NT2/D1 (cell line): ENCODE measurements at regions not wholly inside any gene's neighbourhood (a gene's known extent, or its start where the extent isn't known, plus 50 kb on each side); places are given as distances from the start of the nearest gene placed in this dataset.

Source experiments
- DNase-seq: peaks from one replicate; pipeline ENCODE4 v3.0.0-alpha.2; 2011; ENCODE audit warnings: low read depth, low spot score
- H3K27me3 ChIP-seq: 2 replicates; pipeline ENCODE4 v1.6.0; 2011; ENCODE audit warnings: mild to moderate bottlenecking; ENCODE audit not compliant: insufficient read length, insufficient read depth
- H3K36me3 ChIP-seq: 2 replicates; pipeline ENCODE4 v1.6.1; 2011; ENCODE audit warnings: mild to moderate bottlenecking, low read length, mixed read lengths; ENCODE audit not compliant: insufficient read depth, insufficient read length
- H3K4me1 ChIP-seq: 2 replicates; pipeline ENCODE4 v1.5.1; 2011; ENCODE audit not compliant: insufficient read depth, insufficient read length
- H3K4me3 ChIP-seq: 2 replicates; pipeline ENCODE4 v1.5.1; 2011; ENCODE audit warnings: low read depth; ENCODE audit not compliant: insufficient read length
- H3K9ac ChIP-seq: 2 replicates; pipeline ENCODE4 v1.6.0; 2011; ENCODE audit warnings: low read depth; ENCODE audit not compliant: insufficient read length
- H3K9me3 ChIP-seq: 2 replicates; pipeline ENCODE4 v1.5.1; 2011; ENCODE audit warnings: mild to moderate bottlenecking, low read length; ENCODE audit not compliant: insufficient read depth
- SUZ12 ChIP-seq: IDR thresholded peaks from 2 replicates; pipeline ENCODE4 v1.6.1; 2011; ENCODE audit not compliant: insufficient read length, insufficient read depth; ENCODE audit errors: extremely low read depth
- YY1 ChIP-seq: IDR thresholded peaks from 2 replicates; pipeline ENCODE4 v1.6.1; 2011; ENCODE audit not compliant: insufficient read length, insufficient read depth
- ZNF274 ChIP-seq: IDR thresholded peaks from 2 replicates; pipeline ENCODE4 v1.6.1; 2011; ENCODE audit warnings: mild to moderate bottlenecking, low read depth, low read length

GRCh38 chr3:127483005-127483641 lies 107.4 kb downstream of the TPRA1 start:
- TF ChIP-seq SUZ12 (no peak), YY1 (no peak), ZNF274 (no peak)
- no peak for DNase-seq

GRCh38 chr3:127482216-127483004 lies 108.1 kb downstream of the TPRA1 start:
- no peak overlapping the region for H3K9ac ChIP-seq
- TF ChIP-seq ZNF274 (no peak), YY1 (no peak), SUZ12 (no peak)
- H3K4me3 ChIP-seq: no peak overlapping the region
- DNase-seq: no peak
- no peaks in the 10 kb centered on the region for H3K9me3 ChIP-seq
- H3K27me3 ChIP-seq: no peaks in the 10 kb centered on the region
- no peaks in the 10 kb centered on the region for H3K36me3 ChIP-seq
- peaks cover 5% of the 10 kb centered on the region for H3K4me1 ChIP-seq

More at GRCh38 chr3:127483005-127483641, 107.4 kb downstream of the TPRA1 start:
- Histone ChIP-seq H3K27me3 (no peaks in the 10 kb centered on the region), H3K36me3 (no peaks in the 10 kb centered on the region), H3K4me1 (peaks cover 5% of the 10 kb centered on the region), H3K9me3 (peaks cover 6% of the 10 kb centered on the region; the same call in 1 of the 2 replicates), H3K4me3 (no peak overlapping the region), H3K9ac (no peak overlapping the region)

GRCh38 chr3:127480196-127480954 lies 110.2 kb downstream of the TPRA1 start:
- TF ChIP-seq SUZ12 (no peak), ZNF274 (no peak), YY1 (no peak)
- H3K9me3 ChIP-seq: no peaks in the 10 kb centered on the region
- H3K4me1 ChIP-seq: peaks cover 5% of the 10 kb centered on the region
- no peak overlapping the region for H3K4me3 ChIP-seq
- DNase-seq: no peak
- no peaks in the 10 kb centered on the region for H3K36me3 ChIP-seq
- no peak overlapping the region for H3K9ac ChIP-seq
- H3K27me3 ChIP-seq: no peaks in the 10 kb centered on the region

GRCh38 chr3:127479449-127479848 lies 111.1 kb downstream of the TPRA1 start:
- TF ChIP-seq ZNF274 (no peak), YY1 (no peak), SUZ12 (no peak)
- no peaks in the 10 kb centered on the region for H3K36me3 ChIP-seq
- H3K4me1 ChIP-seq: peaks cover 4% of the 10 kb centered on the region
- no peak overlapping the region for H3K9ac ChIP-seq
- H3K4me3 ChIP-seq: no peak overlapping the region
- H3K9me3 ChIP-seq: no peaks in the 10 kb centered on the region
- no peak for DNase-seq
- no peaks in the 10 kb centered on the region for H3K27me3 ChIP-seq

- TF ChIP-seq ZNF274: no peak
- TF ChIP-seq YY1: no peak
- TF ChIP-seq SUZ12: no peak
- Histone ChIP-seq H3K27me3 (no peaks in the 10 kb centered on the region), H3K4me1 (peaks cover 2% of the 10 kb centered on the region), H3K9ac (no peak overlapping the region), H3K36me3 (no peaks in the 10 kb centered on the region), H3K4me3 (no peak overlapping the region), H3K9me3 (no peaks in the 10 kb centered on the region)
- no peak for DNase-seq
These were observed 111.6 kb downstream of the TPRA1 start for GRCh38 chr3:127478922-127479321.

GRCh38 chr3:127477396-127477795 lies 113.1 kb downstream of the TPRA1 start:
- Histone ChIP-seq H3K27me3 (no peaks in the 10 kb centered on the region), H3K36me3 (no peaks in the 10 kb centered on the region), H3K4me1 (peaks cover 7% of the 10 kb centered on the region), H3K9me3 (no peaks in the 10 kb centered on the region), H3K9ac (no peak overlapping the region), H3K4me3 (no peak overlapping the region)
- TF ChIP-seq ZNF274 (no peak), YY1 (no peak), SUZ12 (no peak)
- DNase-seq: no peak

GRCh38 chr3:127476936-127477335 lies 113.6 kb downstream of the TPRA1 start:
- Histone ChIP-seq H3K4me3 (no peak overlapping the region), H3K4me1 (peaks cover 7% of the 10 kb centered on the region), H3K9me3 (no peaks in the 10 kb centered on the region), H3K36me3 (no peaks in the 10 kb centered on the region), H3K9ac (no peak overlapping the region), H3K27me3 (no peaks in the 10 kb centered on the region)
- no peak for TF ChIP-seq ZNF274
- no peak for TF ChIP-seq SUZ12
- TF ChIP-seq YY1: no peak
- no peak for DNase-seq
